ENCODE measurements at regions not wholly inside any gene's neighbourhood (a gene's known extent, or its start where the extent isn't known, plus 50 kb on each side); places are given as distances from the start of the nearest gene placed in this dataset.

DNA sequence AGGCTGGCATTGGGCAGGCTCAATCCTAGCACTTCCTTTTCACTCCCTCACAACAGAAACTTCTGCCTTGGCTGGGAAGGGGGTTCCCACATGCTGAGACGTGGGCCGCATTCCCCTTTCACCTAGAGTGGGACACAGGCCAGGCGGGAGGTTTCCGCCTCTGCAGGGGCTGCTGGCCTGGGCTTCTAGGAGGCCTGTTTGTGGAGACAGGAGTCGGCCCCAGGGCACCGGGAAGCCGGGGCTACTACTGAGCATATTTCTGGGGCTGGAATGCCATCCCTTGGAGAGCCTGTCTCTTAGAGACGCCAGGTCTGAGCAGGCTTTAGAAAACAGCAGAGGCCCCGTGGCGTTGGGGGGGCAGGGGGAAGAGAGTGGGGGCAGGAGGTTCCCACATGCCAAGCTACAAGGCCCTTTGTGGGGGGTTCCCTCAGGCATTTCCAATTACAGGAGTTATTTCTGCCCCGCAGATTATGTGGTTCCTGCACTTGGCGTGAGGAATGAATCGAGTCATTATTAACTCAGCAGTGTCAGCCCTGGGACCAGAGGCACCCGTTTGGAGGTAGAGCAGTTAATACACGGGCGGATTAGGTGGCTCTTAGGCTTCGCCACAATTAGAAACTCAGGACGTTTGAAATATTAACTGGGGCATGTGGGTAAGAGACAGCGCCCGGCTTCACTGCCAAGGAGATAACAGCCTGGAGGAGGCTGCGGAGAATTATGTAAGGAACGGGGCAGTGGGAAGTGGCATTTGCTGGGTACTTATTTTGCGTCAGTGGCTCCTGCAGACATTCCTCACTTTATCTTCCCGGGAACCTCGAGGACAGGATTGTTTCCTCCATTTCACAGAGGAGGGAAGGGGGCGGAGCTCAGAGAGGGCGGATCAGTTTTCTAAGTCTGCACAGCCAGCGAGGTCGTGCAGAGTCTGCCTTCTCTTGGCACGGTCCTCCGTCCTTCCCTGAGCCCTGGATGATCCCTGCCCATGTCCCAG, 162.5 kb downstream of the MAF start:
- TF ChIP-seq POLR2A (IDR thresholded peaks at IDR 0.05) (no peak), EP300 (IDR thresholded peaks at IDR 0.05) (no peak), POLR2AphosphoS5 (IDR thresholded peaks at IDR 0.05) (no peak)
- TF ChIP-seq, protein P1, sequence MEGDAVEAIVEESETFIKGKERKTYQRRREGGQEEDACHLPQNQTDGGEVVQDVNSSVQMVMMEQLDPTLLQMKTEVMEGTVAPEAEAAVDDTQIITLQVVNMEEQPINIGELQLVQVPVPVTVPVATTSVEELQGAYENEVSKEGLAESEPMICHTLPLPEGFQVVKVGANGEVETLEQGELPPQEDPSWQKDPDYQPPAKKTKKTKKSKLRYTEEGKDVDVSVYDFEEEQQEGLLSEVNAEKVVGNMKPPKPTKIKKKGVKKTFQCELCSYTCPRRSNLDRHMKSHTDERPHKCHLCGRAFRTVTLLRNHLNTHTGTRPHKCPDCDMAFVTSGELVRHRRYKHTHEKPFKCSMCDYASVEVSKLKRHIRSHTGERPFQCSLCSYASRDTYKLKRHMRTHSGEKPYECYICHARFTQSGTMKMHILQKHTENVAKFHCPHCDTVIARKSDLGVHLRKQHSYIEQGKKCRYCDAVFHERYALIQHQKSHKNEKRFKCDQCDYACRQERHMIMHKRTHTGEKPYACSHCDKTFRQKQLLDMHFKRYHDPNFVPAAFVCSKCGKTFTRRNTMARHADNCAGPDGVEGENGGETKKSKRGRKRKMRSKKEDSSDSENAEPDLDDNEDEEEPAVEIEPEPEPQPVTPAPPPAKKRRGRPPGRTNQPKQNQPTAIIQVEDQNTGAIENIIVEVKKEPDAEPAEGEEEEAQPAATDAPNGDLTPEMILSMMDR (IDR thresholded peaks at IDR 0.05), result no peak
- peaks cover 13% of the 10 kb centered on the region for H3K4me1 ChIP-seq
- H3K4me3 ChIP-seq, result peak overlapping the region; percentile 29

DNA sequence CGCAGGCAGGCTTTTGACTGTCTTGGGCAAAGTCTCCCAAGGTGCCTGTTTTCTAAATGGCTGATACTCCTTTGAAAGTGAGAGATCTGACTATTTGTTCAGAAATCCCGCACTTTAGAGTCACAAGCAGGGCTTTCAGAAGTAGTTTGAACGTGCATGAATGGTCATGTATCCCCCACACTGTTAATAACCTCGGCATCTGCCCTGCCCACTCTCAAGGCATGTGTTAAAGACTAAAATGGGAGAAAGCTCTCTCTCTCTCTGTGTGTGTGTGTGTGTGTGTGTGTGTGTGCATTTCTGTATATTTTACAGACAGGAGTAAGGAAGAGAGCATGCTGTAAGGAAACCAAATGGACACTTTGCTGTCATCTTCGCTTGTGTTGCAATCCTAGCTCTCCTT, 163.7 kb downstream of the MAF start:
- Histone ChIP-seq H3K27me3 (no peaks in the 10 kb centered on the region), H3K9me3 (no peaks in the 10 kb centered on the region), H3K4me1 (peaks cover 13% of the 10 kb centered on the region), H3K4me3 (no peak overlapping the region), H3K27ac (no peak overlapping the region), H3K36me3 (no peaks in the 10 kb centered on the region)
- TF ChIP-seq EP300 (IDR thresholded peaks at IDR 0.05) (no peak), POLR2AphosphoS5 (IDR thresholded peaks at IDR 0.05) (no peak), POLR2A (IDR thresholded peaks at IDR 0.05) (no peak)
- no peak for DNase-seq (ENCODE audit: low spot score in 2 of 2)
- WGBS, result 96% methylated on average over 5 of the region's 5 CpGs

More for the DNA sequence above, 162.5 kb downstream of the MAF start:
- 26% methylated on average over 28 of the region's 31 CpGs for WGBS
- Histone ChIP-seq H3K9me3 (no peaks in the 10 kb centered on the region), H3K36me3 (no peaks in the 10 kb centered on the region), H3K27ac (no peak overlapping the region), H3K27me3 (no peaks in the 10 kb centered on the region)
- no peak for DNase-seq (ENCODE audit: low spot score in 2 of 2)

DNA sequence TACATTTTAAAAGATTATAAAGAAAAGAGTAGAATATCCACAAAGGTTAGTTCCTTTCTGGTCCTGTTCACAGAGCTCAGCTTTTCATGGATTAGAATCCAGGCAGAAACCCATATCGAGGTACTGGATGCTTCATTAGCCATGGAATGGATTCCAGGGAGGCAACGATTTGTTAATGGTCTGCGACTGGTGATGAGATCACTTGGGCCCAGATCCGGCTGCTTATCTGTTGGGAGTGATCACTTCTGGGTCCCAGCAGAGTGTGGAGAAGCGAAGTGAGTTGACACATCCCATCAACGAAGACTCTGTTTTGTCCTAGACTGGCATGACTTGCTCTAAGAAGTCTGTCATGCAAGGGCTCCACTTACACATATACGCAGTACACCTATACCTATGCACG, 165.8 kb downstream of the MAF start:
- no peak for DNase-seq (ENCODE audit: low spot score in 2 of 2)
- Histone ChIP-seq H3K4me1 (peaks cover 22% of the 10 kb centered on the region), H3K36me3 (no peaks in the 10 kb centered on the region), H3K27me3 (no peaks in the 10 kb centered on the region), H3K4me3 (no peak overlapping the region), H3K9me3 (no peaks in the 10 kb centered on the region), H3K27ac (no peak overlapping the region)
- 92% methylated on average over 8 of the region's 8 CpGs for WGBS
- TF ChIP-seq EP300 (IDR thresholded peaks at IDR 0.05), result no peak
- TF ChIP-seq, protein P1 (IDR thresholded peaks at IDR 0.05), result no peak

DNA sequence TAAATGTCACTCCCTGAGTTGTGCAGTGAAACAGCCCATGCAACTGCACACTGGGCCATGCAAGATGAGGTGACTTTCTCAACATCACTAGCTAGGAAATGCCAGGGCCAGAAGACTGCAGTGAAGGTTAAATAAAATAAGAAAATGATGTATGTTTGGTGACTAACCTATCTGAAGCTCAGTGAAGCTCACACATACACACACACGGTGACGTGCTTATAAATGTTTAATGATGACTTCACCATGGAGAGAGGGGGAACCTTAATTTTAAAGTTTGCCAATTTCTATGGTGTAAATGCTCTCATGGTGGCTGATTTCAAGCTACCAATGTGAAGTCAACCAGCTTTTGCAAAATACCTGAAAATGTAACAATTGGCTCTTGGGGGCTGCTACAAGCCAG, 166.4 kb downstream of the MAF start:
- 98% methylated on average over 2 of the region's 2 CpGs for WGBS
- Histone ChIP-seq H3K36me3 (no peaks in the 10 kb centered on the region), H3K4me1 (peaks cover 27% of the 10 kb centered on the region)

DNA sequence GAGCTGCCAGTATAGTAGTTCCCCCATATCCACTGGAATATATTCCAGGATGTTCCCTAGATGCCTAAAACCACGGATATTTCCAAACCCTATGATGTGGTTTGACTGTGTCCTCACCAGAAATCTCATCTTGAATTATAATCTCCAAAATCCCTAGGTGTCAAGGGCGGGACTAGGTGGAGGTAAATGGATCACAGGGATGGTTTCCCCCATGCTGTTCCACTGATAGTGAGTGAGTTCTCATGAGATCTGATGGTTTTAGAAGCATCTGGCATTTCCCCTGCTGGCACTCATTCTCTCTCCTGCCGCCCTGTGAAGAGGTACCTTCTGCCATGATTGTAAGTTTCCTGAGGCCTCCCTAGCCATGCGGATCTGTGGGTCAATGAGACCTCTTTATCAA, 168.6 kb downstream of the MAF start:
- TF ChIP-seq, protein P1 (IDR thresholded peaks at IDR 0.05), result no peak
- TF ChIP-seq EP300 (IDR thresholded peaks at IDR 0.05) (no peak), POLR2A (IDR thresholded peaks at IDR 0.05) (no peak), POLR2AphosphoS5 (IDR thresholded peaks at IDR 0.05) (no peak)
- Histone ChIP-seq H3K4me3 (no peak overlapping the region), H3K27me3 (no peaks in the 10 kb centered on the region), H3K27ac (no peak overlapping the region), H3K9me3 (no peaks in the 10 kb centered on the region), H3K36me3 (no peaks in the 10 kb centered on the region), H3K4me1 (peaks cover 14% of the 10 kb centered on the region)
- no peak for DNase-seq (ENCODE audit: low spot score in 2 of 2)
- 98% methylated on average over 4 of the region's 4 CpGs for WGBS

More for the DNA sequence above, 166.4 kb downstream of the MAF start:
- H3K27me3 ChIP-seq, result no peaks in the 10 kb centered on the region
- TF ChIP-seq EP300 (IDR thresholded peaks at IDR 0.05) (no peak), POLR2AphosphoS5 (IDR thresholded peaks at IDR 0.05) (no peak), POLR2A (IDR thresholded peaks at IDR 0.05) (no peak)
- TF ChIP-seq, protein P1 (IDR thresholded peaks at IDR 0.05), result no peak
- no peak for DNase-seq (ENCODE audit: low spot score in 2 of 2)
- H3K27ac ChIP-seq, result no peak overlapping the region
- no peaks in the 10 kb centered on the region for H3K9me3 ChIP-seq
- H3K4me3 ChIP-seq, result no peak overlapping the region
